Right cardiac atrium (tissue), 5 donors: ENCODE measurements at regions not wholly inside any gene's neighbourhood (a gene's known extent, or its start where the extent isn't known, plus 50 kb on each side); places are given as distances from the start of the nearest gene placed in this dataset.

ENCODE experiments used
- ATAC-seq, 2 donors: fragments of 200-7000 bp; cut with Tn5 transposase; one replicate each; pipeline versions ENCODE4 v1.8.0 to v1.9.1; 2020; ENCODE audit warnings: moderate library complexity in 2 of 2, mild to moderate bottlenecking in 1 of 2
- DNase-seq, 3 donors: peaks; one replicate each; pipeline ENCODE4 v3.0.0-alpha.2; 2020
- H3K27ac ChIP-seq: one replicate; pipeline ENCODE4 v1.5.1; 2013; ENCODE audit warnings: mild to moderate bottlenecking, low read length, control low read depth, moderate library complexity
- H3K27me3 ChIP-seq: one replicate; pipeline ENCODE4 v1.6.1; 2013; ENCODE audit not compliant: control insufficient read depth, insufficient read depth
- H3K4me1 ChIP-seq: one replicate; pipeline ENCODE4 v1.6.1; 2013; ENCODE audit warnings: low read length; ENCODE audit not compliant: control insufficient read depth, insufficient read depth
- H3K4me3 ChIP-seq: one replicate; pipeline ENCODE4 v1.5.1; 2013; ENCODE audit warnings: low read length, control low read depth
- H3K9me3 ChIP-seq: one replicate; pipeline ENCODE4 v1.6.1; 2013; ENCODE audit warnings: low read length; ENCODE audit not compliant: control insufficient read depth
- WGBS: extraction: QIAGEN DNeasy Blood & Tissue Kit; methylation state at CpG from one replicate; pipeline ENCODE4 v1.1.7; 2013; 5-methylcytosine and 5-hydroxymethylcytosine counted together
- intact Hi-C, 4 donors: fragments of 100-400 bp; cut with DNase I; formaldehyde crosslinking; loops; one replicate each; pipeline versions ENCODE4 v1.11.0 to v1.14.0; 2022 to 2023
- donor health status: healthy with polysubstance abuse.
- donor health status: DM: no; HTN: yes; CAD: no.
- donor health status: DM: no; HTN: no; CAD: no.
- donor health status: DM: no; HTN: yes; CAD: no; lungs with severe emphysema.
- donor health status: DM: yes; HTN: yes; CAD: no.

DNA sequence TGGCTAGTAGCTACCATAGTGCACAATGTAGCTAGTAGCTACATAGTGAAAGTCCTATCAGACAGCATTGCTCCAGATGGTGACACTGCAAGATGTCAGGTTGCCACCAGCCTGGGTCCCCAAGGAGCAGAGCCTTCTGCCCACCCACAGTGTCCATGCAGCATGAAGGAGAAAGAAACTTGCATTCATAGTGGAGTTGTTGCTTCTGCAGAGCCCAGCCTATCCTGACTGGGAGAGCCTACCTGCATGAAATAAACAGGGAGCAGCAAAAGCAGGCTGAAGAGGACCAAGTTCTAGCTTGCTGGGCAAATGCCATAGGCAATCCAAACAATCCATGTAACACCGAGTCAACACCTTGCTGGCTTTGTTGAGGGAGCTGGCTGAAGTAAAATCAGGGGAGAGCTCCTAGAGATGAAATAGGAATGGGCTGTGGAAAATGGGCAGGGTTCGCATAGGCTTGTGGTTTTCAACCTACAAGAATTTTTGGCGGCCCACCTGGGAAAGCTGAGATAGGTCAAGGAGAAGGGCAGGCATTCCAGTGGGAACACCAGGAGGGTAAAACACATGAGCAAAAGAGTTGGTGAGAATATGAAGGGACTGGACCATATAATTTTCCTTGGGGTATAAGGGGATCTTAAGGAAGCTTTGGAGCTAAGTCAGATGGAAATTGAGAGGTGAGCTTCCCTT lies 195.8 kb downstream of the CYP26B1 start:
- ATAC-seq (no peak), DNase-seq (no peak)
- peaks cover 7% of the 10 kb centered on the region for H3K4me1 ChIP-seq
- no peaks in the 10 kb centered on the region for H3K27me3 ChIP-seq
- intact Hi-C loops: no loop called here
- no peak overlapping the region for H3K27ac ChIP-seq
- no peaks in the 10 kb centered on the region for H3K9me3 ChIP-seq
- WGBS: over 99% methylated on average over 3 of the region's 3 CpGs
- no peak overlapping the region for H3K4me3 ChIP-seq

DNA sequence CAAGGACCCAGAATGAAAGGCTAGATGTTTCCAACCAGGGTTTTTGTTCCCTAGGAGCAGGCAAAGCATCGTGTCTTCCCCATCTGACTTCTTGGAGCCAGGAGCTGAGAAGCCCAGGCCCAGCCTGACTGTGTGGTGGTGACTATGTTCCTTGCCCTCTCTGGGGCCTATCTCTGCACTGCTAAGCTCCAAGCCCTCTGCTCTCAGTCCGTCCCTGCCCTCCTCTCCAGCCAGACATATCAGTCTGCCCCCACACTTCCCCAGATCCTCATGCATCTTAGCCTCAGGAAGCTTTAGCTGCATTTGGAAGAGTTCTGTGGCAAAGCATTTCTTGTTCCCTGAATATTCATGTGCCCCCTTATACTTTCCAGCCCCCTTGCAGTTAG lies 196.6 kb downstream of the CYP26B1 start:
- ATAC-seq: peak; percentile 83 to 84
- intact Hi-C loops: no loop called here
- H3K27ac ChIP-seq: peak overlapping the region; percentile 0

DNA sequence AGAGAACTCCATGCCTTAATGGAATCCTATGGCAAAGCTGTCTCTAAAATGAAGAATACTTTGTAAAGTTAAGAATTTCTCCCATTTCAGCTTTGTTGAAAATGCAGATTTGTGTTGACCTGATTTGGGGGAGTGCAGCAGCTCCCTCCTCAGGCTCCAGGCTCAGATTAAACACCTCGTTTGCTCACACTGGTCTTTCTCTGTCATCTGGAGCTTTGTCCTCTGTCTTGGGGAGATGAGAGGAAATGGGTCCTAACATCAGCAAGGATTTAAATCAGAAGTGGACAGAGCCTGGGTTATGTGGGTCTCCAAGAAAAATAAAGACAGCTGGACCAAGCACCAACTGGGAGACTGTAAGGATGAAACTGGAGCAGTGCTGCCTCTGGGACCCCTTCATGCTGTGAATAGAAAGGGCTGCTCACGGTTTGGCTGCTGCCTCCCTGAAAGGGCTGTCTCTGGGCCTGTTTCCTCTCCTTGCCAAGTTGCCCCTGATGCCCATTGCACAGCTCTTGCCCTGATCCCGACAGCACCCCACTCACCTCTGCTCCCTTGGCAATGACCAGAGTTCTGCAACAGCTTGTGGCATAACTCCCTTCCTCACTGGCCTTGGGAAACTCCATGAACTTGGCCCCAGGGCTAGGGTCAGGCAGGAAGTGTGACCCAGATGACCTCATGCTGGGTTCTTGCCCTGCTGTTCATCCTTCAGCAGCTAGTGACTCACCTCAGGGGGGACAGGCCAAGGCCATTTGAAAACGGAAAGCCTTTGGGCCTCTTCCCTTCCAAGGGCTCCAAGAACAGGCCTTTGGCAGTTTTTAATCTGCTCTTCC lies 197.2 kb downstream of the CYP26B1 start:
- Histone ChIP-seq H3K27me3 (no peaks in the 10 kb centered on the region), H3K27ac (peak overlapping the region; percentile 79), H3K4me1 (peaks cover 7% of the 10 kb centered on the region), H3K4me3 (no peak overlapping the region), H3K9me3 (no peaks in the 10 kb centered on the region)
- intact Hi-C loops: no loop called here
- ATAC-seq (peak; percentile 91 to 94), DNase-seq (peak; percentile 86 to 91 (median 89))
- 39% methylated on average over 4 of the region's 4 CpGs for WGBS

More for the DNA sequence above, 196.6 kb downstream of the CYP26B1 start:
- no peak overlapping the region for H3K4me3 ChIP-seq
- H3K9me3 ChIP-seq: no peaks in the 10 kb centered on the region
- H3K27me3 ChIP-seq: no peaks in the 10 kb centered on the region
- H3K4me1 ChIP-seq: peaks cover 7% of the 10 kb centered on the region
- no peak for DNase-seq
- 57% methylated on average over 2 of the region's 2 CpGs for WGBS

- 98% methylated on average over 3 of the region's 3 CpGs for WGBS
- Histone ChIP-seq H3K9me3 (no peaks in the 10 kb centered on the region), H3K4me1 (peaks cover 7% of the 10 kb centered on the region), H3K4me3 (no peak overlapping the region), H3K27ac (no peak overlapping the region), H3K27me3 (no peaks in the 10 kb centered on the region)
- intact Hi-C loops: no loop called here
- no peak for ATAC-seq
- DNase-seq: no peak
Measured at GRCh38 chr2:71949537-71949798, 198.2 kb downstream of the CYP26B1 start.

- 68% methylated on average over 11 of the region's 11 CpGs for WGBS
- Histone ChIP-seq H3K4me1 (peaks cover 7% of the 10 kb centered on the region), H3K9me3 (no peaks in the 10 kb centered on the region), H3K27ac (no peak overlapping the region), H3K27me3 (no peaks in the 10 kb centered on the region), H3K4me3 (no peak overlapping the region)
- DNase-seq (peak in 2 of 3 donors; percentile 66 to 77), ATAC-seq (peak; percentile 59 to 72)
- intact Hi-C loops: no loop called here
Measured at GRCh38 chr2:71948781-71949536, 198.7 kb downstream of the CYP26B1 start.

DNA sequence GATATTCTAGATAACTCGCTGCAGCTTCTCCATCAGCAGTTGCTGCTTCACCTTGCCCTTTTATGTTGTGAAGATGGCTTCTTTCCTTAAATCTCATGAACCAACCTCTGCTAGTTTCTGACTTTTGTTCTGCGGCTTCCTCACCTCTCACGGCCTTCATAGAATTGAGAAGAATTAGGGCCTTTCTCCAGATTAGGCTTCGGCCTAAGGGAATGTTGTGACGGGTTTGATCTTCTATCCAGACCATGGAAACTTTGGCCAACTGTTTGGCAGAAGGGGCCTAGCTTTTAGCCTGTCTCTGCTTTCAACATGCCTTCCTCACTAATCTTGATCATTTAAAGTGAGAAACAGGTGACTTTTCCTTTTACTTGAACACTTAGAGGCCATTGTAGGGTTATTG lies 199.9 kb downstream of the CYP26B1 start:
- Histone ChIP-seq H3K4me3 (no peak overlapping the region), H3K27me3 (no peaks in the 10 kb centered on the region), H3K27ac (no peak overlapping the region), H3K4me1 (peaks cover 7% of the 10 kb centered on the region), H3K9me3 (no peaks in the 10 kb centered on the region)
- WGBS: 97% methylated on average over 5 of the region's 5 CpGs
- ATAC-seq (no peak), DNase-seq (no peak)
- intact Hi-C loops: no loop called here

DNA sequence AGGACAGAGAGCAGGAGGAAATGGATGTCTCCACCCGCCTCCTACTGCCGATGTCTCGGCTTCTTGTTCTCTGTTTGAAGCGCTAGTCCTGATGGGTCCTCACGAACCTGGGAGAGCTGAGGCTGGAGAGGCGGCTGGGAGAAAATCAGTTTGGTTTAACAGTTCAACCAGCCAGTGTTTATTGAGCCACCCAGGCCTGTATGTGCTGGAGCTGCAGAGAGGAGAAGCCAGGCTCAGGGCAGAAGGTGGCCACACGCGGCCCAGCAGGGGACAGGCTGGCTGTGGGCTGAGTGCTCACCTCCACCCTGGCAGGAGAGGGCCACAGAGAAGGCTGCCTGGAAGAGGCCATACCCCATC lies 202.1 kb downstream of the CYP26B1 start:
- ATAC-seq: no peak

GRCh38 chr2:71944806-71945602 lies 202.7 kb downstream of the CYP26B1 start:
- Histone ChIP-seq H3K27ac (no peak overlapping the region), H3K4me1 (peaks cover 5% of the 10 kb centered on the region), H3K9me3 (no peaks in the 10 kb centered on the region), H3K4me3 (no peak overlapping the region), H3K27me3 (no peaks in the 10 kb centered on the region)
- ATAC-seq (no peak), DNase-seq (no peak)
- 75% methylated on average over 13 of the region's 13 CpGs for WGBS
- intact Hi-C loops: no loop called here

More for the DNA sequence above, 202.1 kb downstream of the CYP26B1 start:
- Histone ChIP-seq H3K4me1 (peaks cover 7% of the 10 kb centered on the region), H3K27me3 (no peaks in the 10 kb centered on the region), H3K4me3 (no peak overlapping the region), H3K9me3 (no peaks in the 10 kb centered on the region), H3K27ac (no peak overlapping the region)
- intact Hi-C loops: no loop called here
- 79% methylated on average over 8 of the region's 8 CpGs for WGBS
- DNase-seq: no peak

DNA sequence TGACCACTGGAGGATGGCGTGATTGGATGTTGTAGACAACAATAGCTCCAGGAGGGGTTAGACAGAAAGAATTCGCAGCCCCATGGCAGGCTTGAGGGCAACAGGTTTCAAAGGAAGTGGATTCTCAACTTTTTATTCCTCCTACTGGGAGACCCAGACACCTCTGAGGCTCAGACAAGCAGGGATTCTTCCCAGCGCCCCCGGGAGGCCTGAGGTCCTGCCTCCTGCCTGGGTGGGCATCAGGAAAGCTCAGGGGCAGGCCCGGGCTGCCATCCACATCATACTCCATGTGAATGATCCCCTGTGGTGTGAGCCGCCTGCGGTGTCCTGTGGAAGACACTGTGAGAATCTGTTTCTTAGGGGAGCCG lies 203.5 kb downstream of the CYP26B1 start:
- intact Hi-C loops: no loop called here
- DNase-seq (no peak), ATAC-seq (no peak)
- Histone ChIP-seq H3K4me3 (no peak overlapping the region), H3K27ac (no peak overlapping the region), H3K4me1 (peaks cover 10% of the 10 kb centered on the region), H3K9me3 (no peaks in the 10 kb centered on the region), H3K27me3 (no peaks in the 10 kb centered on the region)
- 88% methylated on average over 8 of the region's 8 CpGs for WGBS

DNA sequence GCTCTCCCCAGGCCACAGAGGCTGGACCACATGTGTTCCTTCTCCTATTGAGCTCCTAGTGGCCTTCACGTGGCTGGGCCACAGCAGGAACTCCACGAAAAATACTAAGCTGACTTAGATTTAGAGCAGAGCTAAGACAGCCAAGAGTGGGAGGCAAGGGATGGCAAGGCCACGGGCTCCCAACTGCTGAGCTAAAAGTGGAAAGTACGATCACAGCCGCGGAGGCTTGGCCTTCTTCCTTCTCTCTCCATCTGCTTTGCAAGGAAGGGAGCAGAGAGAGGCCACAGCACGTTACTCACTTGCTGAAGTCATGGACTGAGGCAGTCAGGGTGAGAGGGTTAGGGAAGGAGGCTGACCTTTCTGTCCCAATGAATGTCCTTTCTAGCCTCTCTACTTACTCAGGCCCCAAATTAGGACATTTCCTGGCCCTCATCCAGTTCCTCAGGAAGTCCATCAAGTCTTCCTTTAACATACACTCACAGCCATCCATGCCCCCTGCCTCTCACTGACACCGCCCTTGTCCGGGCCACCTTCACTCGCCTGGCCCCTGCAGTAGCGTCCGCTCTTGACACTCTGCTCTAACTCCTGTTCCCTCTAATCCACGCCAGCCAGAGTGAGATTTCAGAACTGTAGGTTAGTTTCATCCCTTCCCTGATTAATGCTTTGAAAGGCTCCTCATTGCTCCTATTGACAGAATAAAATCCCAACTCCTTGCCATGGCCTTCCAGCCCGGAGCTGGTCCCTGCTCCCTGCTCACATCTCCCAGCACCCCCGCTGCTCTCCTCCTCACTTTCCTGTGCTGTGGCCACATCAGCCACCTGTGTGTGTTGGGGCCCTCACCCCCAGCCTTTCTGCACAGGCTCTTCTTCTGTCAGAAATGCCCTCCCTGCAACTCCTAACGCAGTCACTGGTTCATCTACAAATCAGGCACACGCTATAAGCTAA lies 204.2 kb downstream of the CYP26B1 start:
- peak in 2 of 3 donors; percentile 62 to 74 for DNase-seq
- Histone ChIP-seq H3K27me3 (no peaks in the 10 kb centered on the region), H3K27ac (no peak overlapping the region), H3K4me1 (peaks cover 12% of the 10 kb centered on the region), H3K9me3 (no peaks in the 10 kb centered on the region), H3K4me3 (no peak overlapping the region)
- intact Hi-C loops: no loop called here
- WGBS: 76% methylated on average over 17 of the region's 17 CpGs
- peak; percentile 24 to 64 for ATAC-seq
